GM19463 (cell line): ENCODE measurements at regions not wholly inside any gene's neighbourhood (a gene's known extent, or its start where the extent isn't known, plus 50 kb on each side); places are given as distances from the start of the nearest gene placed in this dataset.
"Not testable (repeated sequence)": the region's sequence is repeated elsewhere in the genome, so short reads cannot be mapped to it uniquely, and the experiment has no call there.

Experiments used
- ATAC-seq: cut with Tn5 transposase; IDR thresholded peaks from one replicate; pipeline ENCODE4 v1.9.1; 2021; ENCODE audit warnings: mild to moderate bottlenecking, moderate library complexity; ENCODE audit not compliant: unreplicated experiment

DNA sequence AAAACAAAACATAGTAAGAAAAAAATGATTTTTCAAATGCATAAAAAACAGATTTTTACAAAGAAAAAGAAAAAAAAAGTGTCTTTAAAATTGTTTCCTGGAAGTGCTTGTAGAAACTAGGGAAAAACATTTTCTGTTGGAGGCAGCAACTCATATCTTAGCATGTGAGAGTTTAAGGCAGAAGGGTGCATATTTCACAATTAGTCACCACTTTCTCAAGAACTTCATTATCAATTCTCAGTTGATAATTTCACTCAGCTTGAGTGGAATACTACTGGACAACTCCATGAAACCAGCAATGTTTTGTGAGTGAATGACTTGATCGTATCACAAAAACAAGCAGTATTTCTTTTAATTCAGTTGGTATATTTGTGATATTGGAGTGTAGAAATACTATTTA, 508.3 kb upstream of the DAB2 start:
- ATAC-seq, result no peak

DNA sequence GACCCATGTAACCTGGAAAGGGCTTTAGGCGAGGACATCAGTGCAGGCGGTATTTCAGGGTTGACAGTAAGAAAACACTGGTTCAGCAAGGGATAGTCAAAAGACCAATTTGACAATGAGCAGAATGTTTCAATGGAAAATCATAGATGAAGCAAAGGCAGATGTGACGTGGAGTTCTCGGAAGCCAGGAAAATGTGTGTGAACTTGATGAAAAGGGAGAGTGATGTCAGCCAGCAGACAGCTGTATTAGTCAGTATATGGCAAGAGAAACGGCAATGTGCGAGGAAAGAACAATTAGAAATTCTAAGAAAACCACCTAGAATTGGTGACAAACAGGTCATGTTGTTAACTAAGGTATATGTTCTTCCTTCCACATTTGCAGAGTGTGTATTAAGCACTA, 503.9 kb upstream of the DAB2 start:
- no peak for ATAC-seq

DNA sequence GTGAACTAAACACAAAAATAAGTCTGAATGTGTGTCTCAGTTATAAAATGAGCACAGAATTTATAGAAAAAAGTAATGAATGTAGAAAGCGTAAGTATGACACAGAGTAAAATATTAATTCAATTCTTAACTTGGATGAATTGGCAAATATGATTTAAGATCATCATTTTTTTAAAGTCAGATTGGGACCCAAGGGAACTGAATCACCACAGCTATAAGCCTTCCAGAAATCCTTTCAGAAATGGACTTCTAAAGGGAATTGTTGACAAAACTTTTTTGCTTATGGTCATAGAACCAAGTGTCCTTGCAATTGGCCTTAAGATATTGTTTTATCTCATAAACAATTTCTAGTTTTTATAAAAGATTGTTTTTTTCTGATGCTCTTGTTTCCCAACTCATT, 495.1 kb upstream of the DAB2 start:
- ATAC-seq, result no peak

DNA sequence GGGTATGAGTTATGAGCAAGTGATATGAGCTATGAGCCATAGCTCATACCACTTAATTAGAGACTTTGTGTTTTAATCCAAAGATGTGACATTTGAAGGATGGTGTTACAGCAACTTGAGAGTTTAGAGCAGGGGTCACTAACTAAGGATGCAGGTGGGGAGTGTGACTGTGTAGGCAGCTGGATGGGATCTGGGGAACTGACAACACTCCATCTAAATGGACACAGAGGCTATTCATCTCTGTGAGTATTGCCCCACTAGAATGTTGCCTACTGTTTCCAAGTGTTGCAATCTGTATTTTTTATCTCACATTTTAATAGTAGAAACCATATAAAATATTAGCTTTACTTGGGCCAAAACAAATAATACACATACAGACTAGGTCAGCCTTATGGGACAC, 488.1 kb upstream of the DAB2 start:
- ATAC-seq, result no peak

GRCh38 chr5:39907267-39907951, 482.6 kb upstream of the DAB2 start:
- not testable (repeated sequence) for ATAC-seq

DNA sequence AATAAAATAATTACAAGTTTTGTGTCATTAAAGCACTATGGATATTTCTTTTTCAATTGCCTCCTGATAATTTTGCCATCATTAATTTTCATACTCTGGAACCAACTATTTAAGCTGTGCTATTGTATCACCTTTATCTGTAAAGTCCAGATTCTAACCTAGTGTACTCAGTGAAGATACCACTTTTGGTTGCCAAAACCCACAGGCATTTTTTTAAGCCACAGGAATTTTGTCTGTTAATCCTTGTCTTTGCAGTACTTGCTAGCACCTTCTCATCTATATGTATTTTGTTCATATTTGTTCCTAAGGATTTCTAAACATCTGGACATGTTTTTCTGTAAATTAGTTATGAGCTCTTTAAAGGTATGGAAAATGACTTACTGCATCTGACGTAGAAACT, 481.4 kb upstream of the DAB2 start:
- no peak for ATAC-seq

GRCh38 chr5:39905356-39905755, 480.6 kb upstream of the DAB2 start:
- no peak for ATAC-seq

DNA sequence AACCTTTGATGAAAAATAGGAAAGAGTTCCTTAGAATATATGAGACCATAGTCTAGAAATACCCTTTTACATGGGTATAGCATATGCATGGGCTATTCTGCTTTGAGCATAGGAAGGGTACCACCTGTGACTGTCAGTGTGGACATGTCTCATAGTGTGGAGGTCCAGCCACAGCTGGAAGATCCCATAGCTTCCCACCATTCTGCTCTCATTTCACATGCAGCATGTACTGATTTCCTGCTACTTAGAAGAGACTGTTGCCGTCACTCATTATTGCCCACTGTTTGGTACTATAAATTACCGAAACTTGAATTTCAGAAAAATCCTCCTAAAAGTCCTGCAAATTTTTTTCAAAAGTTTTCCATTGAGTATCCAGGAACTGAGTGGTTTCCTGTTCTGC, 477.8 kb upstream of the DAB2 start:
- ATAC-seq, result no peak

GRCh38 chr5:39898731-39899130, 474.0 kb upstream of the DAB2 start:
- ATAC-seq, result no peak

DNA sequence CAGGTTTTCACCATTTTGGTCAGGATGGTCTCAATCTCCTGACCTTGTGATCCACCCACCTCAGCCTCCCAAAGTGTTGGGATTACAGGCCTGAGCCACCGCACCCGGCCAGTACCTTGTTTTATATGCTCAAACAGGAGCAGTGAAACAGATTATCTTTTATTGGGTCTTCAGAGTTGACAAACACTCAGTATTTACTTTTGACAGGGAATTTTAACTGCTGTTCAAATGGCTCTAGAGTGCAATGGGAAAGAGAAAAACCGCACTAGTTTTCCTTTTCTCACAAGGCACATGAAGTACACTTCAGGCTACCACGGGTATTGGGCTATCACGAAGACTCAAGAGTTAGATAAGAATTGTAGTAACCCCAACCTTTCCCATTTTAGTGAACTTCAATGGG, 471.9 kb upstream of the DAB2 start:
- ATAC-seq, result no peak

GRCh38 chr5:39896104-39896503, 471.3 kb upstream of the DAB2 start:
- ATAC-seq, result no peak

GRCh38 chr5:39892708-39893107, 467.9 kb upstream of the DAB2 start:
- ATAC-seq, result no peak

DNA sequence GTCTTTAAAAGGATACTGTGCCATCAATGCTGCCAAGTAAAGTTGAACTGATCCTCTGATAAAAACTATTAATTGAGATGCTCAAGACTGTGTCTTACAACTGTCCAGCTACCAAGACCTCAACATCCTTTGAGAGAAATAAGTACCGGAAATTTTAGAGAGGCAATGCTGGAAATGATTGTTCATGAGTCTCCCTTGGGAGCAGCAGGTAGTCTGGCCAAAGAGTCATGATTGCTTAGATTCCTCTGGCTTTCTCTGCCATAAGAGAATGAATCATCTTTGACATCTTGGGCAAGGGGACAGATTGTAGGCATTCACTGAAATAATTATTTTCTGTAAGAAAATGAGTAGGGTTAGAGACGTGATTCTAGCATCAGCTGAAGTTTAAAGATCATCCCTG, 466.6 kb upstream of the DAB2 start:
- ATAC-seq, result no peak

DNA sequence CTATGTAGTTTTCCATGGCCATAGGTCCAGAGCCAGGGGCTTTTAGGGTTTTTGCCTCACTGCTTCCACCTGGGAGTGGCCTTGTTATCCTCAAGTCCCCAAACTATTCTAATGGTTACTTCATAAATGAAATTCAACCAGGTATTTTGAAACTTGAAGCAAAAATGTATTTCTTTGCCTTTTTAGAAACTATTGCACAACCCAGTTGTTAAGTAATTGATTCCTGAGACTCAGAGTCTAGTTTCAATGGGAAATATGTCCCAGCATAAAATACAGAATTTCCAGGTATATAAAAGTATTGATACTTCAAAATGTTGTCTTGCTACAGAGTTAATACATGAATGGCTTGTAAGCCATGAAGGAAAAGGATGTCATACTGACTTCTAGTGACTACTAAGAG, 456.2 kb upstream of the DAB2 start:
- no peak for ATAC-seq

- ATAC-seq, result no peak
Observed at GRCh38 chr5:39877479-39877878, 452.7 kb upstream of the DAB2 start.

- no peak for ATAC-seq
Observed at GRCh38 chr5:39876146-39876545, 451.4 kb upstream of the DAB2 start.

DNA sequence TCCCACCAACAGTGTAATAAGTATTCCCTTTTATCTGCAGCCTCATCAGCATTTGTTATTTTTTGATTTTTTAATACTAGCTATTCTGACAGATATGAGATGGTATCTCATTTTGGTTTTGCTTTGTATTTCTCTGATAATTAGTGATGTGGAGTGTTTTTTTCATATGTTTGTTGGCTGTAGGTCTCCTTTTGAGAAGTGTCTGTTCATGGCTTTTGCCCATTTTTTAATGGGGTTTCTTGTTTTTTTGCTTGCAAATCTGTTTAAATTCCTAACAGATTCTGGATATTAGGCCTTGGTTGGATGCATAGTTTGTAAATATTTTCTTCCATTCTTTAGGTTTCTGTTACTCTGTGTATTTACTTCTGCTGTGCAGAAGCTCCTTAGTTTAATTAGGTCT, 445.4 kb upstream of the DAB2 start:
- no peak for ATAC-seq

GRCh38 chr5:39869396-39869795, 444.6 kb upstream of the DAB2 start:
- ATAC-seq, result no peak

DNA sequence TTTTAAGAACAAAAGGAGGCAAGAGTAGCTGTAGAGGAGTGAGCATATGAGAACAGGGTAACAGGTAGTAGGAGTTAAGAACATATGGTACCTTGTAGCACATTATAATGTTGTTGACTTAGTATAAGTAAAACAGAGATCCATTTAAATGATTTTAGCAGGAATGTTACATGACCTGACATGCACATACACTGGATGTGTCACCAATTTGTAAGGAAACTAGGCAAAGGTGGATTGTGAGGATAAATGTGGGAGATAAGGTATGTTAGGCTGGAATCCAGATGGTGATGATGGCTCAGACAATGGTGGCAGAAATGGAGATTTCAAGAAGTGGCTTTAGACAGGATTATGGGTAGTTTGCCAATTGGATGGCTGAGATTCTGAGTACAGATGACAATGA, 443.1 kb upstream of the DAB2 start:
- ATAC-seq, result no peak

DNA sequence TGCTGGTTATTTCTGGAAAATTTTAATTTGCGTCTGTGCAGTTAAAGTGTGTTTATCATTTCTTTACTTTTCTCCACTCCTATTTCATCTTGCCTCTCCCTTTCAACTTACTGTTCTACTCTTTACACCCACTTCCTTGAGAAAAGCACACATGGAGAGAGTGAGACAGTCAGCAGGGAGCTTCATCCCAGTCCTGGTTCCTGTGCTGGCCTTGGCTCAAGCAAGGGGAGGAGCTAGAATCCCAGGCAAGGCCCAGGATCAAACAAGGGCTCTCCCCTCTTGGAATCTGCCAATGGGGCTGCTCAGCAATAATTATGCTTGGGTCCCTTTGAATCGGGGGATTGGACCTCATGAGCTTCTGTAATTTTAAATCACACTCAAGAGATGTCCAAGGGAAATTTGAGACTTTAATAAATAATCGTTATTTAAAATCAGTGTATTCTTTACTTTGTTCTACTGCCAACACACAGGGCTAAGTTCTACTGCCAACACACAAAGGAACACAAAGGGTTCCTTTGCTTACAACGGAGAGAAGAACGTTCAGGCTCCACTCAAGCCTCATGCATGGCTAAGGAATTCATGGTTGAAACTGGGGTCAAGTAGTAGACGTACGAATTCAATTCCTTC, 439.3 kb upstream of the DAB2 start:
- no peak for ATAC-seq

DNA sequence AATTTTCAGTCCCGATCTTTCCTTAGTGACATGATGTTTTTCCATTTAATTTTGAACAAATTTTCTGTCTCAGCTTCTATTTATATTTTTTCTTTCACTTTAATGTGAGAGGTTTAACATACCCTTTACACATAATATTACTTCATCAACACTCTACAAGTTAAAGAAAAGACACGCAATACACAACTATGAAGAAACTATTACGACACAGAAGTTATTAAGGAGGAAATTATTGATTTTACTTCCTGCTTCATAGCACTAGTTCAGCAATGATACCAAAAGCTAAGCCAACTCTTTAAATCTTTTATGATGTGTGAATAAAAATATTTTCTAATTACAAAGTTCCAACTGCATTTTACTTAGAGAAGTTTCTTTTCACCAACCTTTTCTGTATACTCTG, 432.3 kb upstream of the DAB2 start:
- no peak for ATAC-seq

GRCh38 chr5:39854771-39855410, 430.1 kb upstream of the DAB2 start:
- ATAC-seq, result no peak

GRCh38 chr5:39850291-39850690, 425.5 kb upstream of the DAB2 start:
- ATAC-seq, result no peak
